Occipital lobe (tissue), 1 donor: ENCODE measurements at regions not wholly inside any gene's neighbourhood (a gene's known extent, or its start where the extent isn't known, plus 50 kb on each side); places are given as distances from the start of the nearest gene placed in this dataset.

Experiments
- DNase-seq: peaks from one replicate; lab custom pipeline; 2025; lab: John Stamatoyannopoulos, UW

DNA sequence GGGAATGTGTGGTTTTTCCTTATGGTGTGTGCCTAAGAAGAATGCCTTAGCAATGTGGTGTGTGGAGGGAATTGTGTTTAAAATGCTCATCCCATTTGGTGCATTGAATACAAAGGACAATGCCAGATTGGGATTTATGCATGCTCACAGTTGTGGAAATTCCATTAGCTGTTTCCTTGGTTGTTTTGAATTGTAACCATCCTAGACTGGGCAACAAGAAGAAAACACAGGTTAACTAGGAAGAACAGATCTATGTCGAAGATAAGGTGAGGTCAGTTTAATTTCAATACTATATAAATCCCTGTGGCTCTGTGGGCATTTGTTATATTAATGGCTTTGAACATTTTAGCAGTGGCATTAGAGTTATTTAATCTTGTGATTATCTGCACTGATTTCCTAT lies 266.8 kb downstream of the MAT2B start:
- no peak for DNase-seq

GRCh38 chr5:163772644-163773043 lies 267.2 kb downstream of the MAT2B start:
- no peak for DNase-seq

GRCh38 chr5:163773226-163773625 lies 267.8 kb downstream of the MAT2B start:
- no peak for DNase-seq

GRCh38 chr5:163789870-163790269 lies 284.5 kb downstream of the MAT2B start:
- no peak for DNase-seq

GRCh38 chr5:163790497-163790896 lies 285.1 kb downstream of the MAT2B start:
- no peak for DNase-seq

DNA sequence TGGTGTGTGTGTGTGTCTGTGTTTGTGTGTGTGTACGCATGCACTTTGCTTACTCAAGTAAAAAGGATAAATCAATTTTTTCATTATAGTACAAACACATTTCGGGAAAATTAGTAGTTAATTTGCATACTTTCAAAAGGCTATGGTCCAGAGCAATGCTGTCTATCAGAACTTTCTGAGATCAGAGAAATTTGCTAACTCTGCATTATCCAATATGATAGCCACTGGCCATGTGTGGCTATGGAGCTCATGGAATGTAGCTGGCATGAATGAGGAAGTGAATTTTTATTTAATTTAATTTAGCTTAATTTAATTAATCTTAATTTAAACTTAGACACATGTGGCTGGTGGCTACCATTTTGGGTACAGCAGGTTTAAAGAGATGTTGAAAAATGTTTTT lies 289.6 kb downstream of the MAT2B start:
- DNase-seq, result no peak

DNA sequence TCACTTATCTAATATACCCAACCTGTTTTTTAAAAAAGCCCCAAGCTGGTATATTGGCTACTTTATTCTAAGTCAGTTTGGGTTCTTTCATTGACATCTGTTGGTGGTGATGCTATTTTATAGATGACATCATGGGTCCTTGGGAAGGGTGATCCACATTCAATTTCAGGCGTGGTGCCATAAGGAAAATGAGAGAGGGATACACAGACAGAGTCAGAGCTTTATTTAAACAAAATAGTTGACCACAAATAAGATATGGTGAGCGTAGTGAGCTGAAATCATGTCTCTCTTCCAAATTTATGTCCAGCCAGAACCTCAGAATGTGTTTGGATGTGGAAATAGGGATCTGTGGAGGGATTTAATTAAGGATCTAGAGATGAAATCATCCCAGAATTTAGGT lies 302.4 kb downstream of the MAT2B start:
- no peak for DNase-seq

DNA sequence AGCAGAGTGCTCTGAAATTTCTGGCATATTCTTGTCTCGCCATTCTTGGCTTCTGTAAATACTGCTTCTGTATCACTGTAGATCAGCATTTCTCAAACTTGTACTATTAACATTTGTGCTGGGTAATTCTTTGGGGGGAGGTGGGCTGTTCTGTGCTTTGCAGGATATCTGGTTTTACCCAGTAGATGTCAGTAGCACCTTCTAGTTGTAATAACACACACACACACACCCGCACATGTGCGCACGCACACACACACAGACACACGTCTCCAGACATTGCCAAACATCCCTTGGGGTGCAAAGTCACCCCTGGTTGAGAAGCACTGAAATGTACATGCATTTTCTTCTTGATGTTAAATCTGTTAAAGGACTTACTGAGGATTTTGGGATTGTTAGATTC lies 304.1 kb downstream of the MAT2B start:
- no peak for DNase-seq

DNA sequence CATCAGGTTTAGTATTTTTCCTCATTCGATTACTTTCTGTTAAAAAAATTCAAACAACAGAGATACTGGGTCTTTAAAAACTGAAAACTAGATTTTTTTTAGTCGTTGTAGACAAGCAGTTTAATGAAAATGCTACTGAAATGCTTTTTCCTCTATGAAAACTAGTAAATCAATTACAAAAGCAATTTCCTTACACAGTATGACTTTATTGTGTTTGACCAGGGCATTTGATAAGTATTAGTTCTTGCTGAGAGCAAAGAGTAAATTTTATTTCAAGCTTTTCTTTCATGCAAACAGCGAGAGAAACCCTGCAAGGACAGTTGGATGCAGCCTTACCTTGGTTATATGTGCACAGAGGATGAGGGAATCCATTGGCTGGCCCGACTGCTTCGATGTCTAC lies 308.5 kb downstream of the MAT2B start:
- no peak for DNase-seq

- DNase-seq, result no peak
Observed at GRCh38 chr5:163815240-163815791, 309.9 kb downstream of the MAT2B start.

DNA sequence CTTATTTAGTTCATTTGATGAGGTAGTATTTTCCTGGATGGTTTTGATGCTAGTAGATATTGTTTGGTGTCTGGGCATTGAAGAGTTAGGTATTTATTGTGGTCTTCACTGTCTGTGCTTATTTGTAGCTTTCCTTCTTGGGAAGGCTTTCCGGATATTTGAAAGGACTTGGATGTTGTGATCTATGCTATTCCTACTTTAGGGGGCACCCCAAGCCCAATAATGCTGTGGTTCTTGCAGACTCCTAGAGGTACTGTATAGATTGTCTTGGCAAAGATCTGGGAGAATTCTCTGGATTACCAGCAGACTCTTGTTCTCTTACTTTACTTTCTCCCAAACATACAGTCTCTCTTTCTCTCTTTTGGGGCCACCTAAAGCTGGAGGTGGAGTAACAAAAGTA lies 315.7 kb downstream of the MAT2B start:
- DNase-seq, result no peak

GRCh38 chr5:163822548-163822947 lies 317.1 kb downstream of the MAT2B start:
- no peak for DNase-seq

- DNase-seq, result no peak
Observed at GRCh38 chr5:163825661-163826060, 320.2 kb downstream of the MAT2B start.

DNA sequence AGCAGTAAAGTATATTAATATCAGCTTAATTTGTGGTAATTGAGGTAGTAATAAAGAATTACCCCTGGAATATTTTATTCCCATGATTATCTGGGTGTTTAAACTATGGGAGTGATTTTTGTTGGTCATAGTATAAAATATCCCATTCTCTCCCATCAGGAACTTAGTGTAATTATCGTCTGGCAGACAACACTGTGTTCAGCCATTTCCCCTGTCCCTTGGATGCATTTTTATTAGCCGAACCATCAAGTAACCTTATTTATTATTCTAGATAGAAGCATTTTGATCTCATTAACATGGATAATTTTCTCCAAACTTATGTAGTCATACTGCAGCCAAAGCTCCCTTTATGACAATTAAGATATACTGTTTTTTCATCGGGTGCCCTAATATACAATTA lies 320.8 kb downstream of the MAT2B start:
- no peak for DNase-seq

DNA sequence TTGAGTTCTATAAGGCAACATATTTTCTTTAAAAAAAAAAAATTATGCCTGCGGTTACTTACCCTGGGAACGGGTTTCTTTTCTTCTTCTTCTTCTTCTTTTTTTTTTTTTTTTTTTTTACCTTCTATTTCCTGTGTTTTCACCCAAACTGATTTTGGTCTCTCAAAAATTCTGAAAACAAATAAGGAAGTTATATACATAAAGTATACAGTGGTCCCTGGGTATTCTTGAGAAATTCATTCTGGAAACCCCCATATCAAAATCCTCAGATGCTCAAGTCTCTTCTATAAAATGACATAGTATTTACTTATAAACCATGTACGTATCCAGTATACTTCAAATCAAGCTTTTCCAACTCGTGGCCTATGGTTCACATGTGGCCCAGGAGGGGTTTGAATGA lies 326.7 kb downstream of the MAT2B start:
- no peak for DNase-seq

GRCh38 chr5:163838738-163839137 lies 333.3 kb downstream of the MAT2B start:
- no peak for DNase-seq

GRCh38 chr5:163846512-163846911 lies 341.1 kb downstream of the MAT2B start:
- no peak for DNase-seq

DNA sequence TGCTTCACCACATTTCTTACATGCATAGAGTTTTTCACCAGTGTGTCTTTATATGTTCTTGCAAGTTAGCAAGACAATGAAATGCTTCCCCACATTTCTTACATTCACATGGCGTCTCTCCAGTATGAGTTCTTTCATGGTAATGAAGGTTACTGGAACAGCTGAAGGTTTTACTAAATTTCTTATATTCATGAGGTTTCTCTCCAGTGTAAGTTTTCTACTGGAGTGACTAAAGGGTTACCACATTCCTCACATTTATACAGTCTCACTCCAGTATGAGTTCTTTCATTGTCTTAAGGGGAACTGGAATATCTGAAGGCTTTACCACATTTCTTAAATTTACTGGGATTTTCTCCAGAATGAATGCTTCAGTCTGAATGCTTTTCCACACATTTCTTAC lies 350.3 kb downstream of the MAT2B start:
- no peak for DNase-seq

GRCh38 chr5:163861670-163862069 lies 356.3 kb downstream of the MAT2B start:
- DNase-seq, result no peak

GRCh38 chr5:163867324-163867723 lies 361.9 kb downstream of the MAT2B start:
- DNase-seq, result no peak

DNA sequence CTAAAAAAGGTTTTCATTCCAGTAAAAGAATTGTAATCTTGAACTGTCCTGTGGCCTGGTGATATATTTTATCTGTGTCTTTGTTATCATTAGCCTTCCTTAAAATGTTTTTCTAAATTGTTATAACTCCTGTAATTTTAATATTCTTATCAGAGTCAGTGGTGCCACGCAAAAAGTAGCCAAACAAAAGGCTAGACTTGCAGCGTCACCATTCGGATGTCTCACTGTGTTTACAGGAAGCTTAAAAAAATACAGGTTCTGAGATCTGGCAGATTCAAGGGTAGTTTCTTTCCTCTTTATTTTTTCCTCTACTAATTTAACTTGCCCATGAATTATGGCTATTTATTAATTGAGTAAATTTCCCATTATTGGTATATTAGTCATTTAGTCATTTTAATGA lies 362.3 kb downstream of the MAT2B start:
- no peak for DNase-seq

DNA sequence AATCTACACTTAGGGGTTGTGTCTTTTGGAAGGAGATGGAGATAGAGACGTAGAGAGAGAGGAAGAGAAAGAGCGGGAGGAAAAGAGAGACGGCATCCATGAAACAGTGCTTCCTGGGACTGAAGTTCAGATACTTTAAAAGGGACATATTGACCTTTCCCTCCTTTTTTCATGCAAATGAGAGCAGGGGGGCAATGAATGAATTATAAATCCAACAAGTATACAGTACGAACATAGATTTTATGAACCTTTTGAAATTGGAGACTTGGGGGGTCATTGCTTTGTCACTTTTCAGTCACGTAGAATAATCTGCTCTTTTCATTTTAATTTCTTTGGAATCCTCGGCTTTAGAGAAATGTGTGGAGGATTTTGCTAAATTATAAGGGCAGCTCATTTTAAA lies 364.2 kb downstream of the MAT2B start:
- no peak for DNase-seq

- no peak for DNase-seq
Observed at GRCh38 chr5:163870441-163870840, 365.0 kb downstream of the MAT2B start.

- no peak for DNase-seq
Observed at GRCh38 chr5:163874431-163874830, 369.0 kb downstream of the MAT2B start.
